OCI-LY3 (cell line): ENCODE measurements at regions not wholly inside any gene's neighbourhood (a gene's known extent, or its start where the extent isn't known, plus 50 kb on each side); places are given as distances from the start of the nearest gene placed in this dataset.

Source experiments
- EZH2phosphoT487 ChIP-seq: fragments of 200-600 bp; shearing (Covaris generic); IDR thresholded peaks from 2 replicates; pipeline ENCODE4 v1.6.1; 2018; ENCODE audit warnings: antibody characterized with exemption, mixed run types, low read depth
- TF ChIP-seq, protein P1 (sequence below): fragments of 200-600, 300-600 bp; sonication (generic); IDR thresholded peaks from 2 replicates; pipeline ENCODE4 v1.5.1; 2014; ENCODE audit warnings: antibody characterized with exemption, low read length, low read depth

DNA sequence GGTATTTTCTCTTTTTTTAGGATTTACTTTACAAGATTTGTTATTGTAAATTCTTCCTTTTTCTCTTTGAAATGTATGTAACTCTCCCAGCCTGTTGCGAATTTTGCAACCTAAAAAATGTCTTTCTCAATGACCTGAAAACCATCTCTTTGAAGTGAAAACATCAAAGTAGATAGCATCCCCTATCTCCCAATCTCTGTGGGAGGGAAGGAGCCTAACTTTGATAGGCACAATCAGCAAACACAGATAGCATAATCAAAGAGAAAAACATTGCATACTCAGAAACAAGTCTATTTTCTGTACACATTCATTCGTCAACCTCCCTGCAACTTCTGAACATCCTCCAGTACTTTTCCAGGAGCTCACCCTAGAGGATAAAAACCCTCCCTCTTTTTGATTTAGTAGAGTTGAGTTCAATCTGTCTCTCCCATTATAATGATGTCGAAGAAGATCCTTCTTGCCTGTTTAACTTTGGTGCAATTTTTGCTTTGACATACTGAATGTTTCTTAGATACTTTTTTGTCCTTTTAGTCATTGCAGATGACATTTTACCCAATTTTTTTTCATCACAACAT lies 849.2 kb upstream of the LRFN5 start:
- TF ChIP-seq, protein P1, sequence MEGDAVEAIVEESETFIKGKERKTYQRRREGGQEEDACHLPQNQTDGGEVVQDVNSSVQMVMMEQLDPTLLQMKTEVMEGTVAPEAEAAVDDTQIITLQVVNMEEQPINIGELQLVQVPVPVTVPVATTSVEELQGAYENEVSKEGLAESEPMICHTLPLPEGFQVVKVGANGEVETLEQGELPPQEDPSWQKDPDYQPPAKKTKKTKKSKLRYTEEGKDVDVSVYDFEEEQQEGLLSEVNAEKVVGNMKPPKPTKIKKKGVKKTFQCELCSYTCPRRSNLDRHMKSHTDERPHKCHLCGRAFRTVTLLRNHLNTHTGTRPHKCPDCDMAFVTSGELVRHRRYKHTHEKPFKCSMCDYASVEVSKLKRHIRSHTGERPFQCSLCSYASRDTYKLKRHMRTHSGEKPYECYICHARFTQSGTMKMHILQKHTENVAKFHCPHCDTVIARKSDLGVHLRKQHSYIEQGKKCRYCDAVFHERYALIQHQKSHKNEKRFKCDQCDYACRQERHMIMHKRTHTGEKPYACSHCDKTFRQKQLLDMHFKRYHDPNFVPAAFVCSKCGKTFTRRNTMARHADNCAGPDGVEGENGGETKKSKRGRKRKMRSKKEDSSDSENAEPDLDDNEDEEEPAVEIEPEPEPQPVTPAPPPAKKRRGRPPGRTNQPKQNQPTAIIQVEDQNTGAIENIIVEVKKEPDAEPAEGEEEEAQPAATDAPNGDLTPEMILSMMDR, result no peak
- no peak for TF ChIP-seq EZH2phosphoT487
